MM.1S (cell line): ENCODE measurements at regions not wholly inside any gene's neighbourhood (a gene's known extent, or its start where the extent isn't known, plus 50 kb on each side); places are given as distances from the start of the nearest gene placed in this dataset.

Experiments
- EZH2 ChIP-seq: fragments of 300-600 bp; sonication (generic); optimal IDR thresholded peaks from 2 replicates; pipeline ENCODE3; 2017; ENCODE audit warnings: low read depth, mild to moderate bottlenecking, antibody characterized with exemption, low read length, mixed read lengths
- TF ChIP-seq, protein P1 (sequence below): fragments of 300-600 bp; sonication (generic); IDR thresholded peaks from 2 replicates; pipeline ENCODE4 v1.5.1; 2016; ENCODE audit warnings: antibody characterized with exemption, low read length, mixed read lengths

DNA sequence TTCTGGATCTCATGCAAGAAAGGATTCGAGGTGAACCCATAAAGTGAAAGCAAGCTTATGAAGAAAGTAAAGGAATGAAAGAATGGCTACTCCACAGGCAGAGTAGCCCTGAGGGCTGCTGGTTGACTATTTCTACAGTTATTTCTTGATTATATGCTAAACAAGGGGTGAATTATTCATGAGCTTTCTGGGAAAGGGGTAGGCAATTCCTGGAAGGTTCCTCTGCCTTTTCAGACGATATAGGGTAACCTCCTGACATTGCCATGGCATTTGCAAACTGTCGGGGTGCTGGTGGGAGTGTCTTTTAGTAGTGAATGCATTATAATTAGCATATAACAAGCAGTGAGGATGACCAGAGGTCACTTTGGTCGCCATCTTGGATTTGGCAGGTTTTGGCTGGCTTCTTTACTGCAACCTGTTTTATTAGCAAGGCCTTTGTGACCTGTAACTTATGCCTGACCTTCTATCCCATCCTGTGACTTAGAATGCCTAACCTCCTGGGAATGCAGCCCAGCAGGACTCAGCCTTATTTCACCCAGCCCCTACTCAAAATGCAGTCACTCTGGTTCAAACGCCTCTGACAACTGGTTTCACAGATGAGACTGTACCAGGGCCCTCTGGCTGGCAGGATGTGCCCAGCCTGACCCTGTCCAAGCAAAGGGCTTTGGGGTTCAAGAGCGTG lies 157.7 kb upstream of the SFSWAP start:
- TF ChIP-seq, protein P1, sequence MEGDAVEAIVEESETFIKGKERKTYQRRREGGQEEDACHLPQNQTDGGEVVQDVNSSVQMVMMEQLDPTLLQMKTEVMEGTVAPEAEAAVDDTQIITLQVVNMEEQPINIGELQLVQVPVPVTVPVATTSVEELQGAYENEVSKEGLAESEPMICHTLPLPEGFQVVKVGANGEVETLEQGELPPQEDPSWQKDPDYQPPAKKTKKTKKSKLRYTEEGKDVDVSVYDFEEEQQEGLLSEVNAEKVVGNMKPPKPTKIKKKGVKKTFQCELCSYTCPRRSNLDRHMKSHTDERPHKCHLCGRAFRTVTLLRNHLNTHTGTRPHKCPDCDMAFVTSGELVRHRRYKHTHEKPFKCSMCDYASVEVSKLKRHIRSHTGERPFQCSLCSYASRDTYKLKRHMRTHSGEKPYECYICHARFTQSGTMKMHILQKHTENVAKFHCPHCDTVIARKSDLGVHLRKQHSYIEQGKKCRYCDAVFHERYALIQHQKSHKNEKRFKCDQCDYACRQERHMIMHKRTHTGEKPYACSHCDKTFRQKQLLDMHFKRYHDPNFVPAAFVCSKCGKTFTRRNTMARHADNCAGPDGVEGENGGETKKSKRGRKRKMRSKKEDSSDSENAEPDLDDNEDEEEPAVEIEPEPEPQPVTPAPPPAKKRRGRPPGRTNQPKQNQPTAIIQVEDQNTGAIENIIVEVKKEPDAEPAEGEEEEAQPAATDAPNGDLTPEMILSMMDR = no peak
- no peak for TF ChIP-seq EZH2
